HG02588 (cell line): ENCODE measurements at regions not wholly inside any gene's neighbourhood (a gene's known extent, or its start where the extent isn't known, plus 50 kb on each side); places are given as distances from the start of the nearest gene placed in this dataset.

ENCODE experiments used
- ATAC-seq: cut with Tn5 transposase; IDR thresholded peaks from one replicate; pipeline ENCODE4 v1.9.1; 2021; ENCODE audit warnings: mild to moderate bottlenecking, moderate library complexity; ENCODE audit not compliant: unreplicated experiment

DNA sequence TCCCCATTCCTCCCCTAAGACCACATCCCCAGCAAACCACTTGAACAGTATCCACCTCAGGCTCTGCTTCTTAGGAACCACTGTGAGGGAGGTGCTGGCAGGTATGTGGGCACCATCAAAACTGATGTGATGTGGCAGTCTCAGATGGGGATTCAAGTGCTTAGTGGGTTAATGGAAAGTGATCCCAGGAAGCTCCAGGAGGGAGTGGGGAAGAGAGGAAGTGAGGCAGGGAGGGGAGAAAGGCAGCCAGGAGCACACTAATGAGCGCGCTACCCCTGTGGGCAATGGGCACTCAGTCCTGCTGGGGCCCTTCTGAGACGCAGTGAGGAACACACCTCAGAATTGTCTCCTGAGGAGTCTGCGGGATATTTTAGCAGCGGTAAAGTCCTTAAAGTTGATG lies 263.1 kb upstream of the MOCS1 start:
- ATAC-seq, result no peak

DNA sequence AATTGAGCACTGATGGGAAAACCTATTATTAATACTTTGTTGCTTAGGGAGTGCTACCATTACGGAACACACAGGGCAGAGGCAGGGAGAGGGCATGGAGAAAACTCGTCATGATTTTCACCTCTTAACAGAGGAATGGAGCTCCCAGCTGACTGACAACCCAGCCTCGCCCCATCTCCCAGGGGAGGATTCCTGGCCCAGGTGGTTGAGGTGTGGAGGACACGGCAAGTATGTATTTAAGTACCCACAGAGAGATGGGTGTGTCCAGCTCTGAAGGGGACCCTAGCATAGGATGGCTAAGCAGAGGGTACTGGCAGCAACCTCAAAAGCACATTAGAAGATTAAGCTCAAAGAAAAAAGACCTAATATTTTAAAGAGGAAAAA lies 261.9 kb upstream of the MOCS1 start:
- ATAC-seq, result no peak

DNA sequence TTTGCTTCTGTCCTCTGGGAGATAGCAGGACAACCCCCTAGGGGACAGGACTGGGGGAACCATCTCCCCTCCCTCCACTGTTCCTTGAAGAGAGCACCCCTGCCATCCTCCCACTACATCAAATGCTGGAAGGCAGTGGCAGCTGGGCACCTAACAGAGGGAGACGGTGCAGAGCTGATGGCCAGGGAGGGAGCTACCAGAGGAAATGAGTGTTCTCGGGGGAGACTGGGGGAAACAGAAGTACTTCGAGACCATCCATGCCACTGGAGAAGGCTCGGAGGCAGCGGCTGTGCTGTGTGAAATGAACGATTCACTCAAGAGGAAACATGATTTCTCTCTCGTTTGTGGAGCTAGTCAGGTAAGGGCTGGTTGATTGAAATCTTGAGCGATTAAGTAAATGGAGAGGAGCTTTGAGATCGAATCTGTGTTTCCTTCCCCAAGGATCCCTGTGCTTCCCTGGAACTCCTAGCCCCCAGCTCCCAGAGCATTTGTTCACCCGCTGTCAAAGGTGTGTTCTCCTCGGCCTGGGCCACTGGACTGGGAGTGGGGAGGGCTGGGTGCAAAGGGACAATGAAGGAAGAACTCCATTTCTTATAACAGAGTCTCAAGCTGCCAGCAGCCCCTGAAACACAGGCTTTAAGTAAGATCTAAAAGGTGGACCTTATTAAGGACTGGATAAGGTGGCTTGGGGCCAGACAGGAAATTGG lies 261.3 kb upstream of the MOCS1 start:
- no peak for ATAC-seq

DNA sequence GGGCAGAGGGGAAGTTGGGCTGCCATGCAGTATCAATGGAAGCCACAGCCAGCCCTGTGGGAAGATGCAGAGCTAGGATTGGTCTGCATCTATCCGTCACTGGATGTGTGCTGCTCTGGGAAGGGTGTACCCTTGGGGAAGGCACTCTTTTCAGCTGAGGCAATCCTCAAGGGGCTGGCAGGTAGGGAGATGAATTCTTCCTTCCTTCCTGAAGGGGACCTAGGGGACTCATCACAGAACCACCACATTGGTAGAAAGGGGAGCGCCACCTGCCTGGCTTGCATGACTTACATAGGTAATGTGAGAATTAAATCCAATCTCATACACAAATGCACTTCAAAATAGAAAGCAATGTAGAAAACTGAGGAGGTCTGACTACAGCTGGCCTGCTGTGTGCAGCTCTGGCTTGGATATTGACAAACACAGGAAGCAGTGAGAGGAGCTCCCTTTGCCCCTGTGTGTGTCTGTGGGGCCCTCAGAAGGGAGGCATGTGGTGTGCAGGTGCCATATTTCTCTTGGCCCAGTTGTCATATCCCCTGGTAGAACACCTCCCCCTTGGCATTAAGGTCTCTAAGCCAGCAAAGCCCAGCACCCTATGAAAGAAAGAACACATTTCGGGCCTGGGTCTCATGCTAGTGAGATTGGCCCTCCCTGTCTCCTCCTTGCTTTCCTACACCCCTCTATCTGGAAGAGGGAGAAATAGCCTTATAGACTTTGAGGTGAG lies 260.3 kb upstream of the MOCS1 start:
- ATAC-seq, result no peak

DNA sequence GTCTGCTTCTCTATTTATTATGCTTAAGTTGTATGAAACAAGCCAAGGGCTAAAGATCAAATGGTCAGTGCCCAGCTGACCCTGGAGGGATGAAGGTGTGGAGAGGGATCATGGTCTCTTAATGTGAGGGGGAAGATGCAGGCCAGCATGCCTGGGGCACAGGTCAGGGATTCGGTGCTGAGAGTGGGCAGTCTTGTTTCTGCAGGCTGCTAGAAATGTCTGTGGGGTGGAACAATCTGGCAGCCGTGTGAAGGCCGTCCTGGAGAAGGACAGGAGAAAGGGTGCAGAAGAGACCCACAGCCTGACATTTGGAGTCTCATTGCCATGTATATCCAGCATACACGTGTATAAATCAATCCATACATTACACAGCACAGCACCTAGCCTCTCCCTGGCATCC lies 258.3 kb upstream of the MOCS1 start:
- no peak for ATAC-seq

DNA sequence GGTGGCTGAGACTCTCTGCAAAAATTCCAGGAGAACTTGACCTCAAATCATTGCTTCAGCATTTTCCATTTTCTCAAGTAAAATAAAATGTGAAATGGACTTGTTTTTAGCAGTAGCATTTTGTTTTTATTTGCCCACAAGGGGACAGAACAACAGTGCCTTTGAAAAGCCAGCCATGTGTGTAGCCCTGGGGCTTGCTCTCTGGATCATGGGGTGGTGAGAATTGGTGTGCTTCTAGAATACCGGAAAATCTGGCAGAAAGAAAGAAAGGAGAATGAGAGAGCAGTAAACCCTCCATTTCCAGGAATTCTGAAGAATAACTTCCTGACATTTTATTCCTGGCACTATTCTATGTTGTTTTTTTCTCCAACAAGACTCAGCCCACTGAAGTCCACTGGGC lies 254.7 kb upstream of the MOCS1 start:
- no peak for ATAC-seq

DNA sequence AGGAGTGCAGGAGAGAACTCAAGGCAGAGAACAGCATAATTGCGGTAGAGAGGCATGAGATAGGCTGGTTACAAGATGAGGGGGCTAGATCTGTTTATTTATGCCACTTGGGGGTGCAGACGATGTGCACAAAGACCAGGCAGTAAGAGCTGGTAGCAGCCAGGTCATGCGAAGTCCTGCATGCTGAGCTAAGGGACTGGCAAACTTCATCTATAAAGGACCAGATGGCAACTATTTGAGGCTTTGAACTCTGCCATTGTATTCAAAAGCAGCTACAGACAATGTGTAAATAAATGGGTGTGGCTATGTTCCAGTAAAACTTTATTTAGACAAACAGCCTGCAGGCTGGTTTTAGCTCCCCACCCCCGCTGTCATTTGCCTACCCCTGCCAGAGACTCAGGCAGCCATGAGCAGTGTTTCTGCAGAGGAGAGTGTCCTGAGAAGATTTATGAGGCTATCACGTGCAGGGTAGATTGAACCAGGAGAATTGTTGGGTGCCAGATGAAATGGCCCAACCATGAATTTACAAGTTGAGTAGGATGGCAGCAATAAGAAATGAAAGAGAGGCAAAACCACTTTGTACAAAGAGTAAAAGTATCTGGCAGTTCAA lies 253.4 kb upstream of the MOCS1 start:
- no peak for ATAC-seq

DNA sequence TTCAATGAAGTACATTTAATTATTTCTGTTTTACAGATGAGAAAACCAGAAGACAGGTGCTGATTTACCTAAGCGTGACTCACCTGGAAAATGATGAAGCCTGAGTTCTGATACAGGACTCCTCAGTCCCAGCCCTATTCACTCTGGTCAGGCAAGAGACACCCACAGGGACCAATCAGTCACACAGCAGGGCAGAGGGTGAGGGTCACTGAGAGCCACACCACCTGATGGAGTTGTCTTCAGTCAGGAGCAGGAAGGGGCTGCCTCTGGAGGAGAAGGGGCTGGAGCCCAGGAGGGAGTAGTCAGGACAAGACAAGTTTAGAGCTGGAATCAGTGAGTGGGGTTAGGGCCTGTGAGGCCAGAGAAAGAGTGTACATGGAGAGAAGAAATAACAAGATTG lies 251.2 kb upstream of the MOCS1 start:
- ATAC-seq, result no peak

DNA sequence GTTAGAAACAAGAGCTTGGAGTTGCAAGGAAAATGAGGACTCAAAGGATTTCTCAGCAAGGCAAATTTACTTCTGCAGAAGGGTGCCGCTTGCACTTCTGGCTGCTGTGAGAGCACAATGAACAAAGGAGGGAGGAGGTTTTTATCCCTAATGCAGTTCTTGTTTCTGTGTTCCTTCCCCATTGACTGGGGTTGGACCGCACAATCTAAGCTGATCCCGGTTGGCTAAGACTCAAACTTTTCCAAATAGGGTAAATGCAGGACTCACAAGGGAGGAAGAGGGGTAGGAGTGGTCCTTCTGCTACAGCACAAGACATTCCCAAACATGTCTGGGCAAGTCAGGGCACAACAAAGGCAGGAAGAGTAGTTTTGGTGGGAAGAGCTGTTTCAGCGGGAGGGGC lies 249.6 kb upstream of the MOCS1 start:
- ATAC-seq, result no peak

DNA sequence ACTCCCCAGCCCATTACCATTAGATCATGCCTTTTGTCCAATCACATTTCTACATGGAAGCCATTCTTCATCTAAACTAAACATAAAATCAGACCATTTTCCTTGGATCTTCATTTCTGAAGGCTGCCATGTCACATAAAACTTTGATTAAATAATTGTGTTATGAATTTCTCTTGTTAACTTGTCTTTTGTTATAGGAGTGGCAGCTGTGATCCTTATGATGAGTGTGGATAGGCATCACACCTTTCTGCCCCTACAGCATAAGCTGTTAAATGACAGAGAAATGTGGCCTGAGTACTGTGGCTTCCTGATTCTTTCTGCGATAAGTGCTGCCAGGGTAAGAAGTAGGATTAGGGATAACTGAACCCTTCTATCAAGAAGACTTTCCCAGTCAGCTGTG lies 247.1 kb upstream of the MOCS1 start:
- no peak for ATAC-seq

DNA sequence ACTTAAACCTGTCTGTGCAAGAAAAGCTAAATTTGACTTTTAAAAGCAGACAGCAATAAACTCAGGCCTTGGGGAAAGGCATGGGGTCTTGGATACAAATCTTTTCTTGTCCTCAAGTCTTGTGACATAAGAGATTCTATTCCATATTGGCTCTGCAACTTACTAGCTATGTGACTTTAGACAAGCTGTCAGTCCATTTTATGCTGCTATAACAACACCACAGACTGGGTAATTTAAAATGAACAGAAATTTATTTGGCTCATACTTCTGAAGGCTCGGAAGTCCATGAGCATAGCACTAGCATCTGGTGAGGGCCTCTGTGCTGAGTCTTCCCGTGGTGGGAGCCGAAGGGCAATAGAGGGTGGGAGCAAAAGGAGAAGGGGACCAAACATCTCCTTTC lies 246.0 kb upstream of the MOCS1 start:
- ATAC-seq, result no peak

DNA sequence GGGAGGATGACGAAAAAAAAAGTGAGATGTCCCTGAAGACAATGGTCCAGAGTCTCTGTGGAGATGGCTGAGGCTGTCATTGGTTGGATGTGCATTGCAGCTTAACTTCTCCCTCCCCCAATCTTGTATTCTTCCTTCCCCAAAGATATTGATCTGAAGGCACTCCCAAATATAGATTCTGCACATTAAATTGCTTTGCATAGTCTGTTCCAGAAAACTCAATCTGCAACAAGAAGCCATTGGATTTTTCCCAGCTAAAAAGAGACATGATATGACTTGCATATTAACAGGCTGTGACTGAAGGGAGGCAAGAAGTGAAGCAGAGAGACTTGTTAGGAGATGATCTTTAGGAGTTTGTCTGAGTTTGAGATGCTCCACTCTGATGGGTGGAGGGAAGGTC lies 245.2 kb upstream of the MOCS1 start:
- no peak for ATAC-seq

DNA sequence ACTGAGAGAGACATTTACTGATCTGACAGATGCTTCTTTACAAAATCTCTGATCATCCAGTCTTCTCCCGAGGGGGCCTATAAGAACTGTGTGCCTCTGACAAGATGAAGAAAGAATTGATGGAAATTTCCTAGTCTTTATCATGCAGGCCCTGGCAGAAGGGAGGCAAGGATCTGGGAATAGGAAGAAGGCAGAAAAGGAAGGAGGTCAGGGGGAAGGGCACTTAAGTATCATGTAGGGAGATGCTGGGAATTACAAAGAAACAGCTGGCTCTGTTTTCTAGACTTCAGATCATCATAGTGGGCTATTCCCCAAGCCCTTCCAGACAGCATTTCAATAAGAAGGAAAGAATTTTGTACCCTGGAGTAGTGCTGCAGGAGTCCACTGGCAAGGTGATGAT lies 243.3 kb upstream of the MOCS1 start:
- no peak for ATAC-seq

DNA sequence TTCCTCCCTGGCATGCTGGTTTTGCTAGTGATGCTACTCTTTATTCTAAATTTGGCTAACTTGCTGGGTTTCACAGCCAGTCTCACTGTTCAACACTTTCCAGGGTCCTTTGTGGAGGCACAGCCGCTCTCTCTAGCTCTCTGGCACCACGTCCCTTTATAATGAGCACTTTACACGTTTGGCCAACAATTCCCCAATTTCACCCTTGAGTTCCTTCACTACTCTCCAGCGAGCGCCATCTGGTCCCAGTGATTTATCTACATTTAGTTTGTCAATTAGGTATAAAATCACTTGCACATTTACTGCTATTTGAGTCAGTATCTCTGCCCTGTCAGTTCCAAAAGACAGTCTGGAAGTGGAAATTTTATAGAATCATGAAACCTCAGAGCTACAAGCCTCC lies 241.9 kb upstream of the MOCS1 start:
- ATAC-seq, result no peak

DNA sequence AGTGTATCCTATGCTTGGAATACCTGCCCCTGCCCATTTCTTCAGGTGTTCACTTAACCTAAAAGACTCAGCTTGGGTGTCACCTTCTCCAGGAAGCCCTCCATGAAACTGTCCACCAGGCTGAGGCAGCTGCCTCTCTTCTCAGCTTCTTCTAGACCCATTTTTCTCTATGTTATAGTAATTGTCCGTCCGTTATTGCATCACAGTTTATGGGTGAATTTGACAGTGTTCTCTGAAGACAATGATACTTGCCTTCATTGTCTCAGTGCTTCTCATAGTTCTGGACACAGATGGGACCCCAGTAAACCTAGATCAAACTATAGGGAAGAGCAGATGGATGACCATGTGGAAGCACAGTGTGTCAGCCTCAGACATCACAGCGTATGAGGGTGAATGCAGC lies 238.0 kb upstream of the MOCS1 start:
- ATAC-seq, result no peak

DNA sequence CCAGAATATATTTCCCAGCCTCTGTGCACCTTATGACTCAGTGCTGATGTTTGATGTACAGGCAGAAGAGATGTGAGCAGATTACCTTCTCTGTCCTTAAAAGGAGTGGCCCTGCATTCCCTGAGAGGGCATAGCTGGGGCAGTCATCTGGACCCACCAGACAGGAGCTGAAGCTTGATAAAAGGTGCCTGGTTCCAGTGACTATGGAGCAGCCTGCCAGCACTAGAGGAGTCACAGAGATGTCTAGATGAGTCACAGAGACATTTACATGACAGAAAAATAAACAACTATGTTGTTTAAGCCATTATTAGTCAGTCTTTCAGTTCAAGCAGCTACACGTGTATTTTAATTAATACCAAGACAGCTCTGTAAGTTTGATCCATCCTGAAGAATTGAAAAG lies 237.1 kb upstream of the MOCS1 start:
- no peak for ATAC-seq

DNA sequence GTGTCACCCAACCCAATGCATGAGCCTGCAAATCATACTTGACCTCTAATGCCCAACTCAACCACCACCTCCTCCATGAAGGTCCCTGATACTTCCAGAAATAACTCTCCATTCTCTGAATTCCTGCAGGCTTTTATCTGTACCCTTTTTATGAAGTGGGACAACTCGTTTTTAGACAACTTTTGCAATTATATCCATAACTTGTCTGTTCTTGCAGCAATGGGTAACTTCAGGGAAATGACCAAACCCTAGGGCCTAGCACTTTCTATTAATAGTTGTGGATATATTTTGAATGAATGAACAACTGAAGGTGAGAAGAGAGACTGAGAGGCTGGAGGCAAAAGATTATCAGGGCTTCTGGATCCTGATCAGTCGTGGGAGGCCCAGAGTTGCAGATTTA lies 236.6 kb upstream of the MOCS1 start:
- no peak for ATAC-seq

DNA sequence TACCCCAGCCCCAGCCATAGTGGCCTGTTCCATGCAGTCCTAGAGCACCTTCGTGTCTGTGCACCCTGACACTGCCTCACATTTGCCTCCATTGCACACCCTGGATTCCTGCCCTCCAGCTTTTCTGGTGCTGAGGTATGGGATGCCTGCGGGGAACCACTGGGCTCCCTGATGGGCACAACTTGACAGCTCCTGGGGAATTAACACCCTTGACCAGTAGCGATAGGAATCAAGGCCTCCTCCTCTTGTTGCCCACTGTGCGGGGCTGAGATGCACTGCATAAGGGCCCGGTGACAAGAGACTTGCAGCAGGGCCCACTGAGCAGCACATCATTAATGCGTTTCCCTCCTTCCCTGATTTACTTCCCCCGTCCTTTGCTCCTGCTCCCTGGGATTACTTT lies 235.6 kb upstream of the MOCS1 start:
- ATAC-seq, result no peak

DNA sequence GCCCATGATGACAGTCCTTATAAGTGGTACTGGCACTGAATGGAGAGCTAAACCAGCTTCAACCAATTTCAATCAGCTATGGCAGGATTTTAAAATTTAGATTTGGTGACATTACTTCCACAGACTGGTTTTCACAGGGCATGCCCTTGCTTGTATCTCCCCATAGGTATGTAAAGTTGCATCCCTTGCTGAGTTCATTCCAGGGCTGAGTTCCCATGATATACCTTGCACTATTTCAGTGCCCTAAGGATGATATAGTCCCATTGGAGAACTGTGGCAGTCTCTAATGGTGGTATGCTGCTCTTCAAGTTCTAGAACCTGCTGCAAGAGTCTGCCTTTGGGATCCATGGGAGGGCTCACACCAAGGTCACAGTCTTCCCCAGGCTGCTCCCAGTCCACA lies 232.7 kb upstream of the MOCS1 start:
- no peak for ATAC-seq

DNA sequence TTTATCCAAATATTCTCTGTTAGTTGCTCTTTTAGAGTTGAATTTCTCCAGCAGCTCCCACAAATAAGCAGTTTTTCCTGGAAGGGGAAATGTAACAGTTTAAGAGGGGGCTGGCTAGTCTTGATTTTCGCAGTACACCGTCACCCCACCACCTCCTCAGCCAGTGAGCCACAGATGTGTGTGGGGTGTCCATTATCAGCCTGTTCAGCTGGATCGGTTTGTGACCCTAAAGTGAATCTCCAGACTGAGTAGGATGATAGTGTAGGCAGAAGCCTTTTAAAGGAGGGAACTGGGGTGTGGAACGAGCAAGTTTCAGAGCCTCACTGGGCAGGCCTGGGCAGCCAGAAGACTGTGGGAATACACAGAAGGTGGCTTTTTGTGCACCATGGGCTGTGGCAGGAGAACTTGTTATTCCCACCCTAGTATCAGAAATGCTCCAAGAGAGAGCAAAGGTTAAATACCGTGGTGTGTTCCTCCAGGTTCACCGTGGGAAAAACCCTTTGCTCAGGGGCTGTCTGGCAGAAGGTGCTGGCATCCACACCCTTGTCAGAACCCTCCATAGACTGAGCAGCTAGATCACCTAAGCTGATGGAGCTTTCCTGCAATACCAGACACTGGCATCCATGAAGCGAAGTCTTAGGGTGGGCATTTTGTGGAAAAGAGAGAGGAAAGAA lies 230.9 kb upstream of the MOCS1 start:
- no peak for ATAC-seq

DNA sequence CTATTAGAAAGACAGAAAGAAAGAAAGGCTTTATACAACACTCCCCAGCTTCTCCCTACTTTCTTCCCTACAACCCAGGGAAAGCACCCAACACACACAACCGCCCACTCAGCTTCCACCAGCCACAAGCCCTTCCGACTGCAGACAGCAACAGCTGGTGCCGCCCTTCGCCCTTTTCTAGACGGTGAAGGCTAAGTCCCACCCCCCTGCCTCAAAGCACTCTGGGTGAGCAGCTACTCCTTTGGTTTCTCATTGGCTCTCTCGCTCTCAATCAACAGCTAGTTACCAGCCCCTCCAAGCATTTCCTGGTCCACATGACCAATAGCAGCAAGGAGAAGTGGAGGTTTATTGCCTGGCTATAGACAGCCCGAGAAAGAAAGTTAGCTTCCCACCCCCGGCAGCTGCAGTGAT lies 230.1 kb upstream of the MOCS1 start:
- no peak for ATAC-seq

DNA sequence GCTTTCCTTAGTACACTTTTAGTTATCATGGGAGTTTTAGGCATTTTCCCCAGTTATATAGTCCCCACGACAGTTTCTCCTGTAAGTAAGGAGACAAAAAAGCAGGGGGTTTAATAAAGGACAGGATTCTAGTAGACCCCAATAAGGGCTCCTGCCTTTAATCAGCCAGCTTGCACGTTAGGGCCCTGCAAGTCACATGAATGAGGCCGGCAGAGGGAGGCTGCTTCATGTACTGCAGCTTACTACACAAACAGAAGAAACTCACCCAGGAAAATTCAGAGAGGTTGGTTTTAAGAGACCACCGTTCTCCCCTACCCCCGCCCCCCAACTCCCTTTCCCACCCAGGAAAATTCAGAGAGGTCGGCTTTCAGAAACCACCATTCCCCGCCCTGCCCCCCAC lies 229.7 kb upstream of the MOCS1 start:
- ATAC-seq, result no peak
